Natural killer cell treated with Interleukin-12 subunit alpha and Interleukin-12 subunit beta and Interleukin-15 and Interleukin-18, amount 100 ng/mL, for 72 hours (primary cell): ENCODE measurements at regions not wholly inside any gene's neighbourhood (a gene's known extent, or its start where the extent isn't known, plus 50 kb on each side); places are given as distances from the start of the nearest gene placed in this dataset.
A peak's percentile ranks its signal among the peaks of the same experiment; 100 is the strongest.
"Not testable (repeated sequence)": the region's sequence is repeated elsewhere in the genome, so short reads cannot be mapped to it uniquely, and the experiment has no call there.

ENCODE experiments used
- ATAC-seq, 2 donors: fragments of 150-1000 bp; cut with Tn5 transposase in 1 of 2; sonication (Bioruptor Pico), chemical (Tn5 transposase) in 1 of 2; 2 replicates each; pipeline ENCODE4 v1.10.0; 2021
- DNase-seq: peaks from one replicate; pipeline ENCODE4 v3.0.0; 2022; ENCODE audit warnings: low spot score
- H3K27ac Mint-ChIP-seq, 2 donors: 1 replicate in 1 of 2; 2 replicates in 1 of 2; pipeline ENCODE4 v1.8.0; 2022; ENCODE audit warnings: mixed read lengths in 2 of 2, mild to moderate bottlenecking in 1 of 2, moderate library complexity in 1 of 2
- H3K27me3 Mint-ChIP-seq, 2 donors: 1 replicate in 1 of 2; 2 replicates in 1 of 2; pipeline ENCODE4 v1.8.0; 2022; ENCODE audit warnings: mixed read lengths in 2 of 2
- H3K36me3 Mint-ChIP-seq: one replicate; pipeline ENCODE4 v1.8.0; 2022; ENCODE audit warnings: mixed read lengths
- H3K4me1 Mint-ChIP-seq, 2 donors: 1 replicate in 1 of 2; 2 replicates in 1 of 2; pipeline ENCODE4 v1.8.0; 2022; ENCODE audit warnings: low read depth in 2 of 2, mixed read lengths in 2 of 2, mild to moderate bottlenecking in 1 of 2
- H3K4me3 Mint-ChIP-seq: one replicate; pipeline ENCODE4 v1.8.0; 2022; ENCODE audit warnings: mixed read lengths
- H3K9me3 Mint-ChIP-seq: 2 replicates; pipeline ENCODE4 v1.8.0; 2022; ENCODE audit warnings: mixed read lengths

- peaks cover 36 to 53% of the 10 kb centered on the region in 2 donors for H3K27me3 Mint-ChIP-seq
- DNase-seq (no peak), ATAC-seq (no peak)
- H3K27ac Mint-ChIP-seq = no peak overlapping the region
- H3K36me3 Mint-ChIP-seq = no peaks in the 10 kb centered on the region
- H3K4me3 Mint-ChIP-seq = no peak overlapping the region
- no peaks in the 10 kb centered on the region for H3K9me3 Mint-ChIP-seq
- H3K4me1 Mint-ChIP-seq = peaks cover 0 to 5% of the 10 kb centered on the region in 2 donors
Measured at GRCh38 chr20:43831481-43832065, 83.1 kb upstream of the TOX2 start.

DNA sequence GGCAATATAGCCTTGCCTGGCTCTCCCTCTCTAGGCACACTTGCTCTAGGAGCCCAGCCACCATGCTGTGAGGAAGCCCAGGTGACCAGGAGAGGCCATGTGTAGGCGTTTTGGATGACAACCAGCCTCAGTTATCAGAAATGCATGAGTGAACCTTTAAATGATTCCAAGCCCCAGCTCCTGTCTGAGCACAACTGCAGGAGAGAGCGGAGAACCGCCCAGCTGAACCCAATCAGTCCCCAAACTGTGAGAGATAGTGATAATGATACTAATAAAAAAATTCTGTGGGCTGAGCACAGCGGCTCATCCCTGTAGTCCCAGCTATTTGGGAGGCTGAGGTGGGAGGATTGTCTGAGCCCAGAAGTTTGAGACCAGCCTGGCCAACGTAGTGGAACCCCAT, 83.8 kb upstream of the TOX2 start:
- Mint-ChIP-seq H3K4me1 (peaks cover 0 to 5% of the 10 kb centered on the region in 2 donors), H3K9me3 (no peaks in the 10 kb centered on the region), H3K36me3 (no peaks in the 10 kb centered on the region), H3K27me3 (peaks cover 38 to 56% of the 10 kb centered on the region in 2 donors), H3K27ac (peak overlapping the region in 1 of 2 donors; percentile 15), H3K4me3 (no peak overlapping the region)
- ATAC-seq = no peak
- no peak for DNase-seq

DNA sequence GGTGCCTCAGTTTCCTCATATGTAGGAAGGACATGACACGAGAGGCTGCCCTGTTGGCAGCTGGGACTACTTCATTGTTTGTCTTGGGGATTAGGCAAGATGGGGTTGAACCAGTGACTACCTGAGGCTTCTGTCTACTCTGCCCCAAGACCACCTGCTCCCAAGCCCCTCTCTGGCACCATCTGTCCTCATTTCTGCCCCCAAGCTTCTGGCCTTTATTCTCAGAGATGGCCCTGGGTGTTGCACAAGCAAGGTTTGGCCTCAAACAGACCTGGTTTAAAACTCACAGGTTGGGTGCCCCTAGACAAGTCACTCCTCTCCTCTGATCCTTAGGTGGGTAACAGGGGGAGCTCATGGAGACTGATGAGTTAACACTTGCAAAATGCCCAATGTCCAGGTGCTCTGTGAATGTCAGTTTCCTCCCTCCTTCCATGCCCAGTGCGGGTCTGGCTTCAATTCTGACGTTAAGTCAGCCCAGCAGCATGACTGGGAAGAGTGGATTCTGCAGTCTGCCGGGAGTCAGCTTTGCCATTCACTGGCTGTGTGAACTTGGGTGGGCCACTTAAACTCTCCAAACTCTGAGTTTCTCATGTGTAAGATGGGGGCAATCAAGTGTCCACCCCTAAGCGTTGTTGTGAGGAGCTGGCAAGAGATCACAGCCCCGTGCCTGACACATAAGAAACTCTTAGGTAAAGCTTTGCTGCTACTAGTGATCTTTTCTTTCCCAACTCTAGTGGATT, 84.5 kb upstream of the TOX2 start:
- no peaks in the 10 kb centered on the region for H3K9me3 Mint-ChIP-seq
- no peaks in the 10 kb centered on the region for H3K36me3 Mint-ChIP-seq
- ATAC-seq (no peak), DNase-seq (no peak)
- peaks cover 0 to 5% of the 10 kb centered on the region in 2 donors for H3K4me1 Mint-ChIP-seq
- peaks cover 44 to 63% of the 10 kb centered on the region in 2 donors for H3K27me3 Mint-ChIP-seq
- no peak overlapping the region for H3K4me3 Mint-ChIP-seq
- H3K27ac Mint-ChIP-seq = peak overlapping the region; percentile 15 to 19

DNA sequence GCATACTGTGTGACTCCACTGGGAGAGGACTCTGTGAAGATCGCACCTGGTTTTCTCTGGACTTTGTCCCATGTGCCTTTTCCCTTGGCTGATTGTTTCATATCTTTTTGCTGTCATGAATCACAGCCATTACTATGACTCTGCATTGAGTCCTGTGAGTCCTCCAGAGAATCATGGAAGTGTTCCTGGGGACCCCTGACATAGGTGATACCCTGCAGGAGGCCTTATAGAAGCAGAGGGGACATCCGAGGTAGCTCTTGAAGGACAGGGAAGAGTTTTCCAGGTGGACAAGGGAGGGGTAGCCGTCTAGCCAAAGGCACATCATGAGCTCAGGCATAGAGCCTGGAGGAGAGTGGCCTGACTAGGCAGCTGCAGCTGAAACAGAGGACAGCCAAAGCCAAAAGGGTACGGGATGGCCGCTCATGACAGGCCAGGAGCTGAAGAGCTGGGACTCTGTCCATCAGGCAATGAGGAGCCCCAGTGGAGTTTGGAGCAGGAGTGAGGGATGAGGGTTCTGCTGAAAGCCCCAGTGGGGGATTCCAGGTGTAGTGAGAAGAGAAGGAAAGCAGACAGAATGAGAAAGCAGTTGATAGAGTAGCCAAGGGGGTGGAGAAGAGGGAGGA, 86.6 kb upstream of the TOX2 start:
- Mint-ChIP-seq H3K4me1 (peaks cover 0 to 5% of the 10 kb centered on the region in 2 donors), H3K27me3 (peaks cover 44 to 47% of the 10 kb centered on the region in 2 donors), H3K9me3 (no peaks in the 10 kb centered on the region), H3K4me3 (no peak overlapping the region), H3K27ac (peak overlapping the region in 1 of 2 donors; percentile 19), H3K36me3 (no peaks in the 10 kb centered on the region)
- no peak for DNase-seq
- no peak for ATAC-seq

GRCh38 chr20:43826943-43827342, 87.7 kb upstream of the TOX2 start:
- not testable (repeated sequence) for DNase-seq, H3K9me3 Mint-ChIP-seq, H3K27ac Mint-ChIP-seq, H3K4me1 Mint-ChIP-seq, H3K36me3 Mint-ChIP-seq, ATAC-seq, H3K4me3 Mint-ChIP-seq
- peaks cover 42 to 43% of the 10 kb centered on the region in 2 donors for H3K27me3 Mint-ChIP-seq

DNA sequence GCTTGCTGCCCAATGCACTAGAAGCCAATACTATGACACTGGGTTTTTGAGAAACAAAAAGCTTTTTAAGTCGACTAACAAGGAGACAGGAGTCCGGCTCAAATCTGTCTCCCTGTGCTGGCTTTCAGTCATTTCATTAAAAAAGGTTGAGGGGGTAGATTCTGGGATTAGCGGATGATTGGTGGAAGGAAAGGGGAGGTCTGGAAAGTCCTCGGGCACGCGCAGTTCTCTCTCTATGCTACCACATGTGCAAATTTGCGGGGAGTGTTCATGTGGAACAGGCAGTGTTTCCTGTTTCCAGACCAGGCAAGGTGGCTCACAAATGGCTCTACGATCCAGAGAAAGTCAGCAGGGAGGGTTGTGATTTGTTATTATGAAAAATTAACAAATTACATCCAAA, 89.1 kb upstream of the TOX2 start:
- DNase-seq = no peak
- H3K36me3 Mint-ChIP-seq = no peaks in the 10 kb centered on the region
- no peaks in the 10 kb centered on the region for H3K9me3 Mint-ChIP-seq
- H3K27me3 Mint-ChIP-seq = peaks cover 39 to 44% of the 10 kb centered on the region in 2 donors
- H3K27ac Mint-ChIP-seq = no peak overlapping the region
- no peaks in the 10 kb centered on the region for H3K4me1 Mint-ChIP-seq
- H3K4me3 Mint-ChIP-seq = no peak overlapping the region
- ATAC-seq = no peak

GRCh38 chr20:43825051-43825402, 89.6 kb upstream of the TOX2 start:
- H3K36me3 Mint-ChIP-seq = no peaks in the 10 kb centered on the region
- no peak overlapping the region for H3K4me3 Mint-ChIP-seq
- H3K27ac Mint-ChIP-seq = no peak overlapping the region
- ATAC-seq = no peak
- H3K4me1 Mint-ChIP-seq = no peaks in the 10 kb centered on the region
- DNase-seq = no peak
- H3K27me3 Mint-ChIP-seq = peaks cover 37 to 43% of the 10 kb centered on the region in 2 donors
- H3K9me3 Mint-ChIP-seq = no peaks in the 10 kb centered on the region

GRCh38 chr20:43824309-43825050, 90.2 kb upstream of the TOX2 start:
- Mint-ChIP-seq H3K4me1 (no peaks in the 10 kb centered on the region), H3K4me3 (no peak overlapping the region), H3K27me3 (peaks cover 37 to 40% of the 10 kb centered on the region in 2 donors), H3K9me3 (no peaks in the 10 kb centered on the region), H3K27ac (no peak overlapping the region), H3K36me3 (no peaks in the 10 kb centered on the region)
- DNase-seq (no peak), ATAC-seq (no peak)

DNA sequence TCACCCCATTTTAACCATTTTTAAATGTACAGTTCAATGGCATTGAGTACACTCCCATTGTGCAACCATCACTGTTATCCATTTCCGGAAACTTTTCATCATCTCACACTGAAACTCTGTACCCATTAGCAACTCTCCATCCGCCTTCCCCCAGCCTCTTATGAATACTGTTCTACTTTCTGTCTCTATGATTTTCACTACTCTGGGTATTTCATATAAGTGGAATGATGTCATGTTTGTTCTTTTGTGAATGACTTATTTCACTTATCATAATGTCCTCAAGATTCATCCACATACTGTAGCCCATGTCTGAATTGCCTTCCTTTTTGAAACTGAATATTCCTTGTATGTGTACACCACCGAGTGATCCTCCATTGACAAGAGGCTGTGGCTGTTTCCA, 92.9 kb upstream of the TOX2 start:
- no peaks in the 10 kb centered on the region for H3K9me3 Mint-ChIP-seq
- no peaks in the 10 kb centered on the region for H3K4me1 Mint-ChIP-seq
- DNase-seq = no peak
- H3K36me3 Mint-ChIP-seq = no peaks in the 10 kb centered on the region
- ATAC-seq = peak in 1 of 2 donors; percentile 91
- peak overlapping the region in 1 of 2 donors; percentile 27 for H3K27ac Mint-ChIP-seq
- H3K4me3 Mint-ChIP-seq = peak overlapping the region; percentile 12
- H3K27me3 Mint-ChIP-seq = peaks cover 20 to 30% of the 10 kb centered on the region in 2 donors

- H3K27me3 Mint-ChIP-seq = peaks cover 14 to 26% of the 10 kb centered on the region in 2 donors
Measured at GRCh38 chr20:43820731-43821330, 93.8 kb upstream of the TOX2 start.

GRCh38 chr20:43812216-43812615, 85.4 kb upstream of the GTSF1L start:
- peaks cover 23% of the 10 kb centered on the region for H3K36me3 Mint-ChIP-seq
- peaks cover 19% of the 10 kb centered on the region for H3K9me3 Mint-ChIP-seq
- no peak for ATAC-seq
- H3K4me1 Mint-ChIP-seq = no peaks in the 10 kb centered on the region
- no peak overlapping the region for H3K4me3 Mint-ChIP-seq
- peaks cover 14 to 22% of the 10 kb centered on the region in 2 donors for H3K27me3 Mint-ChIP-seq
- no peak overlapping the region for H3K27ac Mint-ChIP-seq
- DNase-seq = no peak

More at GRCh38 chr20:43820731-43821330, 93.8 kb upstream of the TOX2 start:
- DNase-seq (no peak), ATAC-seq (no peak)
- no peaks in the 10 kb centered on the region for H3K36me3 Mint-ChIP-seq
- H3K4me3 Mint-ChIP-seq = no peak overlapping the region
- H3K9me3 Mint-ChIP-seq = no peaks in the 10 kb centered on the region
- peak overlapping the region in 1 of 2 donors; percentile 23 for H3K27ac Mint-ChIP-seq
- H3K4me1 Mint-ChIP-seq = no peaks in the 10 kb centered on the region

- no peak overlapping the region for H3K4me3 Mint-ChIP-seq
- no peaks in the 10 kb centered on the region for H3K4me1 Mint-ChIP-seq
- ATAC-seq (no peak), DNase-seq (no peak)
- peaks cover 21 to 27% of the 10 kb centered on the region in 2 donors for H3K27me3 Mint-ChIP-seq
- H3K9me3 Mint-ChIP-seq = peaks cover 23% of the 10 kb centered on the region
- H3K36me3 Mint-ChIP-seq = peaks cover 30% of the 10 kb centered on the region
- H3K27ac Mint-ChIP-seq = no peak overlapping the region
Measured at GRCh38 chr20:43809206-43809819, 82.5 kb upstream of the GTSF1L start.

DNA sequence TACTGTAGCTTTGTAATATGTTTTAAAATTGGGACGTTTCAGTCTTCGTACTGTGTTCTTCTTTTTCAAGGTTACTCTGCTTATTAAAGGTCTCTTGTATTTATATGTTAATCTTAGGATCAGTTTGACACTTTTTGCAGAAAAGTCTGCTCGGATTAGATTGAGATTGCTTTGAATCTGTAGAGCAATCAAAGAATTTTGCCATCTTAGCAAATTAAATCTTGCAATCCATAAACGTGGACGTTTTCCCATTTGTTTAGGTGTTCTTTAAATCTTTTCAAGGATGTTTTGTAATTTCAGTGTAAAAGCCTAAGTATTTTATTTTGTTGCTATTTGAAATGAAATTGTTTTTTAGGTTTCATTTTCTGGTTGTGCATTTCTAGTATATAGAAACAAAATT, 78.0 kb upstream of the GTSF1L start:
- no peak overlapping the region for H3K4me3 Mint-ChIP-seq

More for the DNA sequence above, 78.0 kb upstream of the GTSF1L start:
- ATAC-seq = no peak
- peaks cover 14 to 25% of the 10 kb centered on the region in 2 donors for H3K27me3 Mint-ChIP-seq
- peaks cover 30% of the 10 kb centered on the region for H3K36me3 Mint-ChIP-seq
- H3K9me3 Mint-ChIP-seq = peaks cover 20% of the 10 kb centered on the region
- no peak for DNase-seq
- no peak overlapping the region for H3K27ac Mint-ChIP-seq
- peaks cover 6 to 7% of the 10 kb centered on the region in 2 donors for H3K4me1 Mint-ChIP-seq
